Uterus (tissue), 2 donors: ENCODE measurements at regions not wholly inside any gene's neighbourhood (a gene's known extent, or its start where the extent isn't known, plus 50 kb on each side); places are given as distances from the start of the nearest gene placed in this dataset.

ENCODE experiments used
- POLR2A ChIP-seq, 2 donors: fragments of 450-650 bp; IDR thresholded peaks; one replicate each; pipeline ENCODE4 v1.6.1; 2016; ENCODE audit warnings: antibody characterized with exemption in 2 of 2, mild to moderate bottlenecking in 1 of 2, moderate library complexity in 1 of 2
- TF ChIP-seq, protein P1 (sequence below), 4 experiments: fragments of 200-600 bp in 2 of 4; fragments of 450-650 bp in 2 of 4; sonication (generic) in 2 of 4; IDR thresholded peaks; one replicate each; pipeline ENCODE4 v1.5.1; 2016 to 2019; ENCODE audit warnings: antibody characterized with exemption in 4 of 4, mild to moderate bottlenecking in 2 of 4, moderate library complexity in 1 of 4

DNA sequence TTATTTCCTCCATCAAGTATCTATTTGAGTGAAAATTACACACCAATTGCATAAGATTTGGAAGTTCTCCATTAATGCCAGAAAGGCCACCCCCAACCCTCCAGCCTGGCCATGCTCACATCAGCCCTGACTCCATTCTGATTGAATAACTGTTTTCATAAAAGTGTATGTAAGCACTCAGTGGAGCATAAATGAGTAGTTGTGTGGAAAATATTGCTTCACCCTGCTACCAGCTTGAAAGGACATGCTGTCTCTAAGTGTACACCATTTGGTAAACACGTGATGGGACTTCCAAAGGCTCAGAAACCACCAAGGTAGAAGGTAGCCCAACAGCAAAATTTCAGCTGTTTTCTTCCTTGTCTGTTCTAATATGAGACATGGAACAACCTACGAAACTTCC, 393.8 kb downstream of the ZNF385D start:
- no peak for TF ChIP-seq POLR2A (IDR thresholded peaks at IDR 0.05)
- TF ChIP-seq, protein P1, sequence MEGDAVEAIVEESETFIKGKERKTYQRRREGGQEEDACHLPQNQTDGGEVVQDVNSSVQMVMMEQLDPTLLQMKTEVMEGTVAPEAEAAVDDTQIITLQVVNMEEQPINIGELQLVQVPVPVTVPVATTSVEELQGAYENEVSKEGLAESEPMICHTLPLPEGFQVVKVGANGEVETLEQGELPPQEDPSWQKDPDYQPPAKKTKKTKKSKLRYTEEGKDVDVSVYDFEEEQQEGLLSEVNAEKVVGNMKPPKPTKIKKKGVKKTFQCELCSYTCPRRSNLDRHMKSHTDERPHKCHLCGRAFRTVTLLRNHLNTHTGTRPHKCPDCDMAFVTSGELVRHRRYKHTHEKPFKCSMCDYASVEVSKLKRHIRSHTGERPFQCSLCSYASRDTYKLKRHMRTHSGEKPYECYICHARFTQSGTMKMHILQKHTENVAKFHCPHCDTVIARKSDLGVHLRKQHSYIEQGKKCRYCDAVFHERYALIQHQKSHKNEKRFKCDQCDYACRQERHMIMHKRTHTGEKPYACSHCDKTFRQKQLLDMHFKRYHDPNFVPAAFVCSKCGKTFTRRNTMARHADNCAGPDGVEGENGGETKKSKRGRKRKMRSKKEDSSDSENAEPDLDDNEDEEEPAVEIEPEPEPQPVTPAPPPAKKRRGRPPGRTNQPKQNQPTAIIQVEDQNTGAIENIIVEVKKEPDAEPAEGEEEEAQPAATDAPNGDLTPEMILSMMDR (IDR thresholded peaks at IDR 0.05) = no peak
